ENCODE measurements at regions not wholly inside any gene's neighbourhood (a gene's known extent, or its start where the extent isn't known, plus 50 kb on each side); places are given as distances from the start of the nearest gene placed in this dataset.

DNA sequence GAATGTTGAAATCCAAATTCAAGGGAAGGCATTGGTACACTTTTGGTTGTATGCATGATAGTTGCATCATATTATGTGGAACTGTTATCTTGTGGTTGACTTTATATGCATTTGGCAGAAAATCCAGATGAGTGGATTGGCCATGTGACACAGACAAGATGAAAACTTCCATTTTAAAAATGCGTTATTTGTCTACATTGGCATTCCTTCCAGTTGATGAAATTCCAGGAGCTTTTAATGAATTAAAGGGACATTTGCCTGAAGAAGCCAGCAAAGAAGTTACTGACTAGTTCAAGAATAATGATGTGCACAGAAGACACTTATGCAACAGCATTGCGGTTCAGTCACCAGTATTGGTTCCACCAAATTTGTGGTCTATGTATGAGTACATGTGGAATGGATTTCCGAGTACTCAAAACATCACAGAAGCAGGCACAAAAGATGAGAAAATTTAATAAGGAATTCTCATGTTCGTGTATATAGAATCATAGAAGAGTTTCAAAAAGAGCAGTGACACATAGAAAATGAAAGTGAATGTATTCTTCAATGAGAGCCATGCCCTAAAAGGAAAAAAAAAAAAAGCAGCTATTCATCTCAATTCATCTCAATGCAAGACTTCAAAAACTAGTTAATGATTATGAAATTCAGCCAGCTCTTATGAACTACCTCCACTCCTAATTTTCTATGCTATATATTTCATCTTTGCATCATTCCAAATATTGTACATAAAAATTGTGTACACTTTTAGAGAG, 232.1 kb downstream of the RBM43 start:
- no peak overlapping the region for H3K4me3 ChIP-seq
- H3K27ac ChIP-seq, result no peak overlapping the region
- no peaks in the 10 kb centered on the region for H3K27me3 ChIP-seq
- DNase-seq, result no peak
- H3K9me3 ChIP-seq, result no peaks in the 10 kb centered on the region
- no peaks in the 10 kb centered on the region for H3K36me3 ChIP-seq
- TF ChIP-seq, protein P1, sequence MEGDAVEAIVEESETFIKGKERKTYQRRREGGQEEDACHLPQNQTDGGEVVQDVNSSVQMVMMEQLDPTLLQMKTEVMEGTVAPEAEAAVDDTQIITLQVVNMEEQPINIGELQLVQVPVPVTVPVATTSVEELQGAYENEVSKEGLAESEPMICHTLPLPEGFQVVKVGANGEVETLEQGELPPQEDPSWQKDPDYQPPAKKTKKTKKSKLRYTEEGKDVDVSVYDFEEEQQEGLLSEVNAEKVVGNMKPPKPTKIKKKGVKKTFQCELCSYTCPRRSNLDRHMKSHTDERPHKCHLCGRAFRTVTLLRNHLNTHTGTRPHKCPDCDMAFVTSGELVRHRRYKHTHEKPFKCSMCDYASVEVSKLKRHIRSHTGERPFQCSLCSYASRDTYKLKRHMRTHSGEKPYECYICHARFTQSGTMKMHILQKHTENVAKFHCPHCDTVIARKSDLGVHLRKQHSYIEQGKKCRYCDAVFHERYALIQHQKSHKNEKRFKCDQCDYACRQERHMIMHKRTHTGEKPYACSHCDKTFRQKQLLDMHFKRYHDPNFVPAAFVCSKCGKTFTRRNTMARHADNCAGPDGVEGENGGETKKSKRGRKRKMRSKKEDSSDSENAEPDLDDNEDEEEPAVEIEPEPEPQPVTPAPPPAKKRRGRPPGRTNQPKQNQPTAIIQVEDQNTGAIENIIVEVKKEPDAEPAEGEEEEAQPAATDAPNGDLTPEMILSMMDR (IDR thresholded peaks at IDR 0.05), result no peak
- TF ChIP-seq POLR2A (IDR thresholded peaks at IDR 0.05), result no peak
- no peaks in the 10 kb centered on the region for H3K4me1 ChIP-seq
- intact Hi-C loops (cut with DNase I; ENCODE audit: low total_unique reads), result no loop called here

DNA sequence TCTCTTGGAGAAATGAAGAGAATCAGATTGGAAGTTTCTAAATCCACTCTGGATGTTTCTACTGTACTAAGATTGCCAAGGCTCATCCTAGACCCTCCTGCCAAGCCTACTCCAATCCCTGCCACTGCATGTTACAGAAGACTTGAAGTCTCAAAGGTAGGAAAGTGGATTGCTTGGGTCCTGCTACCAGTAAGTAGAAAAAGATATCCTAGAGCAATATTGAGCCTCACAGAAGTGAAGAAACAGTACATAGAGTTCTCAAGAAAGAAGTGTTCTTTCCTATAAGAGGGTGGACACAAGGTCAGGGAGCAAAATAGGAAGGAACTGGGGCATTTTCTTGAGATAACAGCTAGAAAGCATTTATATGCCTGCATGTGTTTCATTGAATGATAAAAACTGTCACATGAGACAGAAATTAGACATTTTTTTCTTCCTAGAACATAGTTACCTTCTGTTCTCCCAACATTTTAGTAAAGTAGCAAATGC, 232.9 kb downstream of the RBM43 start:
- intact Hi-C loops (cut with DNase I; ENCODE audit: low total_unique reads), result no loop called here
- TF ChIP-seq POLR2A (IDR thresholded peaks at IDR 0.05), result no peak
- TF ChIP-seq, protein P1 (IDR thresholded peaks at IDR 0.05), result no peak
- no peaks in the 10 kb centered on the region for H3K4me1 ChIP-seq
- no peaks in the 10 kb centered on the region for H3K9me3 ChIP-seq
- no peak overlapping the region for H3K27ac ChIP-seq
- no peaks in the 10 kb centered on the region for H3K27me3 ChIP-seq
- no peak overlapping the region for H3K4me3 ChIP-seq
- DNase-seq, result no peak
- H3K36me3 ChIP-seq, result no peaks in the 10 kb centered on the region

DNA sequence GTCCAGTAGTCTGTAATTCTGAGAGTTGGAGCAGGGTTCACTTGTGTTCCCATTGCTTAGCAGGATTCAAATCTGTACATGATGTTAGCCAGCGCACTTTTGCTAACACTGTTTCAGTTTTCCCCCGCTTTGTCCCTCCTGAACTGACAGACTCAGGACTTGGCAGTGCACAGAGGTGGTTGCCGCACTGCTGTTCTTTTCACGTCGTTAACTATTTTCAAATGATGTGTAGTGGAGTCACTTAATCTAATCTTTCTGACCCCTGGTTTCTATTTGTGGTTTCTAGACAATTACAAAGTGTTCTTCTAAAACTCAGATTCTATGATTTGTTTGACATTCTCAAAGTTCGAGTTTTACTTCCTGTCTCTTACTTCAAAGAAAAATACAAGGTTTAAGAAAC, 234.5 kb downstream of the RBM43 start:
- H3K4me3 ChIP-seq, result no peak overlapping the region
- no peaks in the 10 kb centered on the region for H3K4me1 ChIP-seq
- DNase-seq, result no peak
- no peak overlapping the region for H3K27ac ChIP-seq
- no peaks in the 10 kb centered on the region for H3K9me3 ChIP-seq
- no peaks in the 10 kb centered on the region for H3K27me3 ChIP-seq
- intact Hi-C loops (cut with DNase I; ENCODE audit: low total_unique reads), result no loop called here
- TF ChIP-seq, protein P1 (IDR thresholded peaks at IDR 0.05), result no peak
- no peak for TF ChIP-seq POLR2A (IDR thresholded peaks at IDR 0.05)
- no peaks in the 10 kb centered on the region for H3K36me3 ChIP-seq

DNA sequence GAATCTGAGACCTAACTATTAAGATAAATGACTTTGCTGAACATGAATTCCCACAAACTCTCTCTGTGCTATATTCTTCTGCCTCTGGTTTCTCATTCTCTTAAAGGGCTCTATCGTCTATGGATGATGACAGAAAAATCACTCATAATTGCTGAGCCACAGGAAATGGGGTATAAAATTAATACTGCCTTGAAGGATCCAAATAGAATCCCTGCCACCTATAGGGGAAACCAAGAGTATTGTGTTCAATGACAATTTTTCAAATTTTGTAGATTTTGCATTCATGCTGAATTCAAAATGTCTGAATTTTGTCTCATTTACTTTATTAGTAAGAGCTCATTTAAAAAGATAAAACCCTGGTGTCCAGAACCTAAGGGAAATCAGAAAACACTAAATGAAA, 235.8 kb downstream of the RBM43 start:
- intact Hi-C loops (cut with DNase I; ENCODE audit: low total_unique reads), result no loop called here
- H3K4me3 ChIP-seq, result no peak overlapping the region
- no peak overlapping the region for H3K27ac ChIP-seq
- TF ChIP-seq, protein P1 (IDR thresholded peaks at IDR 0.05), result no peak
- no peak for TF ChIP-seq POLR2A (IDR thresholded peaks at IDR 0.05)
- H3K36me3 ChIP-seq, result no peaks in the 10 kb centered on the region
- no peaks in the 10 kb centered on the region for H3K27me3 ChIP-seq
- no peaks in the 10 kb centered on the region for H3K9me3 ChIP-seq
- no peak for DNase-seq
- no peaks in the 10 kb centered on the region for H3K4me1 ChIP-seq

DNA sequence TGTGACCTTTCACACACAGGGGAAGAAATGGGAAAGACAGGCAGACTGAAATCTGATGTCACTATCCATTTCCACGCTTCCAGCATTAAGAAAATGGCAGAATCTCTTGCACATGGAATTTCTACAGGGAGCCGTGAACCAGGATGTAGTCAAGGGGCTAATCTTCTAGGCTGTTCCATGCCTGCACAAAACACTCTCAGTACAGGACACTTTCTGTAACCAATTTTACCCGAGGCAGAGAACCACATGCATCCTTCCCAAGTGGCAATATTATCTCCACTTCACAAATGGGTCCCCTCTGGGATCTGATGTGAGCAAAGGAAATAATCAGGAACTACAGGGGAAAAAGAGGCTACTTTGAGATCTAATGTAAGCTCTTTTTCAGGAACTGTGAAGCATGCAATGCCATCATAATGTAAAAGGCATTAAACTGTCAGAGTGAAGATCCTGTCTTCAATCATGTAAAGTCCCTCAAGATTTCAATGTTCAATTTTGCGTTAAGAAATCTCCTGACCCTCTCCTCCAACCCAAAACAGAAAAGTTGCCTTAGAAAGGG, 236.9 kb downstream of the RBM43 start:
- Histone ChIP-seq H3K4me1 (no peaks in the 10 kb centered on the region), H3K4me3 (no peak overlapping the region), H3K9me3 (no peaks in the 10 kb centered on the region), H3K27ac (no peak overlapping the region), H3K36me3 (no peaks in the 10 kb centered on the region), H3K27me3 (no peaks in the 10 kb centered on the region)
- TF ChIP-seq, protein P1 (IDR thresholded peaks at IDR 0.05), result no peak
- no peak for TF ChIP-seq POLR2A (IDR thresholded peaks at IDR 0.05)
- DNase-seq, result no peak
- intact Hi-C loops (cut with DNase I; ENCODE audit: low total_unique reads), result no loop called here
